Testis (tissue), 2 donors: ENCODE measurements at regions not wholly inside any gene's neighbourhood (a gene's known extent, or its start where the extent isn't known, plus 50 kb on each side); places are given as distances from the start of the nearest gene placed in this dataset.

Source experiments
- DNase-seq: peaks from one replicate; pipeline ENCODE4 v3.0.0-alpha.2; 2019
- H3K27ac ChIP-seq, 2 donors: fragments of 200-600 bp; sonication (generic); one replicate each; pipeline ENCODE4 v1.5.1; 2019
- H3K27me3 ChIP-seq: fragments of 200-600 bp; sonication (generic); one replicate; pipeline ENCODE4 v1.5.1; 2019
- H3K36me3 ChIP-seq: fragments of 200-600 bp; sonication (generic); one replicate; pipeline ENCODE4 v1.5.1; 2017; ENCODE audit warnings: low read depth; ENCODE audit errors: missing control alignments
- H3K4me1 ChIP-seq: fragments of 200-600 bp; sonication (generic); one replicate; pipeline ENCODE4 v1.5.1; 2019
- H3K4me3 ChIP-seq, 2 donors: fragments of 200-600 bp; sonication (generic); one replicate each; pipeline ENCODE4 v1.5.1; 2017 to 2019
- H3K9me3 ChIP-seq: fragments of 200-600 bp; sonication (generic); one replicate; pipeline ENCODE4 v1.5.1; 2017
- POLR2A ChIP-seq: fragments of 450-650 bp; IDR thresholded peaks from one replicate; pipeline ENCODE4 v1.6.1; 2017; ENCODE audit warnings: antibody characterized with exemption, mild to moderate bottlenecking, moderate library complexity
- WGBS, 2 donors: methylation state at CpG; one replicate each; pipeline ENCODE4 v1.1.5; 2018; 5-methylcytosine and 5-hydroxymethylcytosine counted together
- intact Hi-C: fragments of 100-400 bp; cut with DNase I; formaldehyde crosslinking; loops from one replicate; pipeline ENCODE4 v1.15.1; 2023; ENCODE audit warnings: low total_unique reads
- TF ChIP-seq, protein P1 (sequence below), 3 experiments: fragments of 450-650 bp in 2 of 3; fragments of 200-600 bp in 1 of 3; sonication (generic) in 1 of 3; IDR thresholded peaks; one replicate each; pipeline ENCODE4 v1.5.1; 2016 to 2019; ENCODE audit warnings: antibody characterized with exemption in 3 of 3, mild to moderate bottlenecking in 2 of 3, moderate library complexity in 1 of 3

DNA sequence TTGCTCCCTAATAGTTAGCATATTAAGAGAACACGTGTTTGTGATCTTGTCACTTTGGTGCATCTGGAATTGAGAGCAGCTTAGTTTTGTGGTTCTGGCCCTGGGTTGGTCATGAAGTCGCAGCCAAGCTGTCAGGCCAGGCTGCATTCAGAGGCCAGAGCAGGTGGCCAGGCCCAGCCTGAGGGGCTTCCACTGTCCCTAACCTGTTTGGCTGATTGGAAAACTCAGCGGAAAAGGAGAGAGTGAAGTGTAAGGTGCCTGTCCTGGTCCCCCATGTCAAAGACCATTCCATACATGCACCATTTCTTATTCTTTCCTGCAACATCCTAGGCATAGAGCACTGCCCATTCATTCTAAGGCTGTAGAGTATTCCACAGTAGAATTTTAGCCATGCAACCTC lies 111.5 kb upstream of the IGLL5 start:
- Histone ChIP-seq H3K4me3 (no peak overlapping the region), H3K4me1 (no peaks in the 10 kb centered on the region), H3K9me3 (no peaks in the 10 kb centered on the region), H3K27me3 (no peaks in the 10 kb centered on the region), H3K36me3 (no peaks in the 10 kb centered on the region), H3K27ac (no peak overlapping the region)
- 72 to 92% methylated on average over 3 of the region's 3 CpGs for WGBS, 2 donors
- no peak for TF ChIP-seq POLR2A
- TF ChIP-seq, protein P1, sequence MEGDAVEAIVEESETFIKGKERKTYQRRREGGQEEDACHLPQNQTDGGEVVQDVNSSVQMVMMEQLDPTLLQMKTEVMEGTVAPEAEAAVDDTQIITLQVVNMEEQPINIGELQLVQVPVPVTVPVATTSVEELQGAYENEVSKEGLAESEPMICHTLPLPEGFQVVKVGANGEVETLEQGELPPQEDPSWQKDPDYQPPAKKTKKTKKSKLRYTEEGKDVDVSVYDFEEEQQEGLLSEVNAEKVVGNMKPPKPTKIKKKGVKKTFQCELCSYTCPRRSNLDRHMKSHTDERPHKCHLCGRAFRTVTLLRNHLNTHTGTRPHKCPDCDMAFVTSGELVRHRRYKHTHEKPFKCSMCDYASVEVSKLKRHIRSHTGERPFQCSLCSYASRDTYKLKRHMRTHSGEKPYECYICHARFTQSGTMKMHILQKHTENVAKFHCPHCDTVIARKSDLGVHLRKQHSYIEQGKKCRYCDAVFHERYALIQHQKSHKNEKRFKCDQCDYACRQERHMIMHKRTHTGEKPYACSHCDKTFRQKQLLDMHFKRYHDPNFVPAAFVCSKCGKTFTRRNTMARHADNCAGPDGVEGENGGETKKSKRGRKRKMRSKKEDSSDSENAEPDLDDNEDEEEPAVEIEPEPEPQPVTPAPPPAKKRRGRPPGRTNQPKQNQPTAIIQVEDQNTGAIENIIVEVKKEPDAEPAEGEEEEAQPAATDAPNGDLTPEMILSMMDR (IDR thresholded peaks at IDR 0.05), result no peak
- DNase-seq, result no peak
- intact Hi-C loops, result no loop called here

DNA sequence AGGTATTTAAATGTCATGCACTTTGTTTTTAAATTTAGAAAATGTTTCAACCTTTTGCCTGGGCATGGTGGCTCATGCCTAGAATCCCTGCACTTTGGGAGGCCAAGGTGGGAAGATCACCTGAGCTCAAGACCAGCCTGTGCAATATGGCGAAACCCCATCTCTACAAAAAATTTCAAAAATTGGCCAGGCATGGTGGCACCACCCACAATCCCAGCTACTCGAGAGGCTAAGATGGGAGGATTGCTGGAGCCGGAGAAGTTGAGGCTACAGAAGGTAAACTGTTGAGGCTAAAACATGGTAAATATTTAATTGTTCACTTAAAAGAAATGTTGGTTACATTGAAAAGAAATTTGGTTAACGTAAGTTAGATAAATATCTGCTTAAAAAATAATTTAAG lies 108.4 kb upstream of the IGLL5 start:
- Histone ChIP-seq H3K4me1 (no peaks in the 10 kb centered on the region), H3K27ac (no peak overlapping the region), H3K9me3 (no peaks in the 10 kb centered on the region), H3K4me3 (no peak overlapping the region), H3K27me3 (no peaks in the 10 kb centered on the region), H3K36me3 (no peaks in the 10 kb centered on the region)
- TF ChIP-seq, protein P1 (IDR thresholded peaks at IDR 0.05), result no peak
- no peak for TF ChIP-seq POLR2A
- intact Hi-C loops, result no loop called here
- DNase-seq, result no peak
- WGBS, 2 donors, result 92 to 96% methylated on average over 4 of the region's 4 CpGs

DNA sequence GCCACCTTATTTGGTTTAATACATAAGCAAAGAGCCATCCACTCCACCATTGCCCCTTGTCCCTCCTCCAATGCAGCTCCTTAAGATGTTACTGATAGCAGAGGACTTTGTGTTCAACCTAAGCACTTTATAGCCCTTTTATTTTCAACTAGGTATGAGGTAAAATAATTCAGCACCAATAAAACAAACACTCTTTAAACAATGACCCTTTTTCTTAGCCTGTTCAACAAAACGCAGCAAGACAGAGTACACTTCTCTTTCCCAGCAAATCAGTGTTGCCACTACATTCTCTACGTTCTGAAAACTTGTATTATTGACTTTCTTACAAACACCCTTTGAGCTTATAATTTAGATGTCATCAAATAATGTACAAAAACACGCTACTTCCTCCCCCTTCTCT lies 104.0 kb upstream of the IGLL5 start:
- no peak overlapping the region for H3K4me3 ChIP-seq
- H3K27me3 ChIP-seq, result no peaks in the 10 kb centered on the region
- TF ChIP-seq, protein P1 (IDR thresholded peaks at IDR 0.05), result no peak
- TF ChIP-seq POLR2A, result no peak
- 81 to 82% methylated on average over 3 of the region's 3 CpGs for WGBS, 2 donors
- no peaks in the 10 kb centered on the region for H3K9me3 ChIP-seq
- H3K4me1 ChIP-seq, result no peaks in the 10 kb centered on the region
- DNase-seq, result no peak
- no peak overlapping the region for H3K27ac ChIP-seq
- no peaks in the 10 kb centered on the region for H3K36me3 ChIP-seq
- intact Hi-C loops, result no loop called here

DNA sequence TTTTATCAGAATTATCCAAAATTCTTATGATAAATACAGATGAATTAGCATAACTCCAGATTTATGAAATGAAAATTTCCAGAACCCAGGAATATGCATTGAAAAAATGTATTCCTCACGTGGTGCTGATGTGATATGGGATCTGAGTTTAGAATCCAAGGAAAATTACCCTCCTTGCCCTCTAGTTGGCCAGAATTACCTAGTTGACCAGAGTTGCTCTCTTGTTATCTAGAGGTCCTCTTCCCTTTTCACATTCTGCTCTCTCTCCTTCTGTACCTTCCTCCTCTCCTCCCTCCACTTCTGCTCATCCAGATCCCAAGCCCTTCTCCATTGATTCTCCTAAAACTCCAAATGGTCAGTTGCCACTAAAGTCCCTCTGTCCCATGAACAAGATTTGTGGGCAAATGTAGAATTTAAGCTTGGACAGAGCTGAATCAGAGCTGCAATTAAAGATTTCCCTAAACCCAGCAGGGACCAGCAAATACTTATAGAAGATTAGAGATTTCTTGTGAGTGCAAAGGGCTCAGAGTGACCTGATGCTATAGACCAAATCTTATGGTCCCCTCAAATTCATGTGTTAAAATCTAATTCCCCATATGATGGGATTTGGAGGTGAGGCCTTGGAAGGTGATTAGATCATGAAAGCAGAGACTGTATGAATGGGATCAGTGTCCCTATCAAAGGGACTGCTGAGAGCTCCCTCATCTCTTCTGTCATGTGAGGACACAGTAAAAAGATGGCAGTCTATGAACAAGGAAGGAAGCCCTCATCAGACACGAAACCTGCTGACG lies 103.2 kb upstream of the IGLL5 start:
- Histone ChIP-seq H3K4me3 (no peak overlapping the region), H3K27ac (no peak overlapping the region), H3K36me3 (no peaks in the 10 kb centered on the region), H3K27me3 (no peaks in the 10 kb centered on the region), H3K4me1 (no peaks in the 10 kb centered on the region), H3K9me3 (no peaks in the 10 kb centered on the region)
- TF ChIP-seq, protein P1 (IDR thresholded peaks at IDR 0.05), result no peak
- no peak for TF ChIP-seq POLR2A
- no peak for DNase-seq
- intact Hi-C loops, result no loop called here
- 58 to 81% methylated on average over 3 of the region's 3 CpGs for WGBS, 2 donors
